ENCODE measurements at regions not wholly inside any gene's neighbourhood (a gene's known extent, or its start where the extent isn't known, plus 50 kb on each side); places are given as distances from the start of the nearest gene placed in this dataset.
A peak's percentile ranks its signal among the peaks of the same experiment; 100 is the strongest.

DNA sequence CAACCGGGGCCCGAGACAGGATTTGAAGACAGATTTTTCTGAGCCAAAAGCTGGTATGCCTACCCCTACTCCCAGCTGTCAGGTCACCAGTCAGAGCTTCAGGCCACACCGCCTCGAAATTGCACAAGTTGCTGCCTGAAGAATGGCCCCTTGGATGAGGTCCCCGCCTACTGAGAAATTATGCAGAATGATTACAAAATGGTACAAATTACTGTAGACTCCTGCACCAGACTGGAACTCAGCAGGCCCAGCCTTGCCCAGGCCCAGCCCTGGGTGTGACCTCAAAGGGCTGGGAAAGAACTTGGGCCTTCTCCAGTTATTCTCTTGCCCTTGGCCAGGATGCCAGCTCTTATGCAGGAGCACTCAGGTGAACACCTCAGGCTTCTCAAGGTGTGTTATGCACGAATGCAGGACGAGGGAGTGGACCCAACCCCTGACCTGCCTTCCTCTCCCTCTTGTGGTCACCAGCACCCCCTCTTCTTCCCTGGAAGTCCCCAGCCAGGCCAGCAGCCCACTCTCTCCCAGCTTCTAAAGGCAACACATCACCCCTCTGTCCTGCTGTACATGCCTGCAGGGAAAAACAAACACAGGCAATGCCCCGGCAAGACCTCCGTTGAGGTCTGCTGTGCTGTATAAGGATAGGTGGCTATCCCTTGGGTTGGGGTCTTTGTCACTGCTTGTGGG, 88.7 kb upstream of the NAA20 start:
- DNase-seq (ENCODE audit: low read depth in 2 of 2): no peak

DNA sequence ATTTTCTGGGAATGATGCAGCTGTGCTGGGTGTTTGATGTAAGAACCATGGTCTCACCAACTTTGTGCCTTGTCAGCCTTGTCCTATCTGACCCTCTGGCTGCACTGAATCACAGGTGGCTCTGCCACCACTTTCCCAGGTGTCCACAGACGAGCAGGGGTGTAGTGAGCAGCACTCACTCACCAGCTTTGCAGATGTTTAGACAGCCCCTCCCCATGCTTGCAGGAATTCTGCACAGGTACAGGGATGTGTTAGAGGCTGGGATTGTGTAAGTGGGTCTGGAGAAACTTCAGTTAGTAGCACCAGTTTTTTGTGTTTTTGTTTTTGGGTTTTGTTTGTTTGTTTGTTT, 88.2 kb upstream of the NAA20 start:
- DNase-seq (ENCODE audit: low read depth in 2 of 2): no peak

DNA sequence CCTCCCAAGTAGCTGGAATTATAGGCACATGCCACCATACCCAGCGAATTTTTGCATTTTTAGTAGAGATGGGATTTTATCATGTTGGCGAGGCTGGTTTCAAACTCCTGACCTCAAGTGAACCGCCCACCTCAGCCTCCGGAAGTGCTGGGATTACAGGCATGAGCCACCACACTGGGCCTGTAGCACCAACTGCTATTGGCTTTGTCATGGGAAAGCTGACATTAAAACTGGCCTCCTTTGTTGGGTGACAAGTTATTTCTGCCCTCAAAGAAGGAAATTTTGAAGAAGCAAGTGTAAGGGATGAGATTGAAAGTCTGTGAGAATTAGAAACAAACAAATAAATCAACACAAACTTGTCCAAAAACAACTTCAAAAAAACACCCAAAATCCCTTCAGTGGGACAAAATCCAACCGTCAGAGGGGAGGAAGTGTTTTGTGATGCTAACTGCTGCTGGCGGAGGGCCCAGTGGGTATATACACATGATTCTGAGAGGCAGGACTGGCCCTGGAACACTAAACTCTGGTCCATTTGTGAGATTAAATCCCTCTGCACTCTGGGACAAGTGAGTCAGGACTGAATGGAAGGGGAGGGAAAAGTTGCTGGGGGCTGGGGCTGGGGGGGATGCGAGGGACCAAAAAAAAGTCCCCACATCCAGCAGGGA, 87.5 kb upstream of the NAA20 start:
- no peak for DNase-seq (ENCODE audit: low read depth in 2 of 2)

DNA sequence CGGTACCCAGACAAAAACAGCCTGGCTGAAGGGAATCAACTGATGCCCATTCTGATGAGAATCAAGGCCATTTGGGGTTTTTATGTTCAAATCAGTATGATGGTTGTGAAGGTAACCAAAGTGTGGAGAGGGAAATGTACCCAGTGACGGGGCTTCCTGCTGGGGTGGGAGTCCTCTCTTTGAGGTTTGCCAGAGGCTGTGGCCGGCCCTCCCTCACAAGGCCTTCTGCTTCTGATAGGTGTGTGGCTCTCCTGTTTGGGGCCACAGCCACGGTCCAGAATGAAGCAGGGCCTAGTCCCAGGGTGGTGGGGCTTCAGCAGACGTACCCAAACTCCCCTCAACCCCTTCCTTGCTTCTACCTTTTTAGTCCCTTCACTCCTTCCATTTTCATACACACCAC, 86.7 kb upstream of the NAA20 start:
- DNase-seq (ENCODE audit: low read depth in 2 of 2): no peak

DNA sequence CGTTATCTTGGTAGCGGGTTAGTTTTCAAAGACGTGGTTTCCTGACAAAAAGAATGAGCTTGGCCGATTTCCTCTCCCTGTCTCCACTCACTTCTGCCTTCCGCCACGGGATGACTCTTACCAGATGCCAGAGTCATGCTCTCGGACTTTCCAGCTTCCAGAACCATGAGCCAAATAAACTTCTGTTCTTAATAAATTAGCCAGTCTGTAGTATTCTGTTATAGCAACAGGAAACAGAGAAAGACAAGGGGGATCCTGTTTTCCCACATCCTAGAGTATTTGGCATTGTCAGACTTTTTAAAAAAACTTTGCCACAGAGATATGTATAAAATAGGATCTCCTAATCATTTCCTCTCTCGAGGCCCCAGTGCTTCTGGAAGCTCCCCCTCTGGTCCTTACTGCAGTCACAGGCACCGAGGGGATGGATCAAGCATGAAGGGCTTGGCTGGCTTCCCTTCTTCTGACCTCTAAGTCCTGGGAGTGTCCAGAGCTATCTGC, 84.9 kb upstream of the NAA20 start:
- no peak for DNase-seq (ENCODE audit: low read depth in 2 of 2)

DNA sequence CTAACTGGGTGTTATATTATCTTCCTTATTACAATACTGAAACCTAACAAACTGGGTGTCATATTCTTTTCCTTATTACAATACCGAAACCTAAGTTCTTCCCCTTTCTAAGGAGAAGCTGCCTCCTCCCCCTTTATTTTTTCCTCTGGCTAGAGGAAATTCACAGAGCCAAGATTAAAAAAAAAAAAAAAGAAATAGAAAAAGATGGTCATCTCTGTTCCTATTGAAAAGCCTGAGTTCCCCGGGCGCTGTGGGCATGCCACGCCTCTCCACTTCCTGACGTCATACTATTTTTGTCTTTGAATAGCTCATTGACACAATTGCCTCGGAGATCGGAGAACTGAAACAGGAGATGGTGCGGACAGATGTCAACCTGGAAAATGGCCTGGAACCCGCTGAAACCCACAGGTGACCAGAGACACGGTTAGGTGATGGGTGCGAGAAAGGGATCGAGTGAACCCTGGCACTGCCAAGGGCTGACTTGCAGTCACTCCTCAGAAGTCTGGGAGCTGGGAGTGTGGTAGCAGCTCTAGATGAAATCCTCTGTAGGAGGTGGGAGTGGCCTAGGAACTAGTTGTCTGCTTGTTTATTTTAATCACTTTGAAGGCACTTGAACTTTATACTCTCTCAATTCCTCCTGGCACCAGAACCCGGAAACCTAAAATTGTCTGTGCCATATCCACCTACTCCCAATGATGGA, 82.2 kb upstream of the NAA20 start:
- DNase-seq (ENCODE audit: low read depth in 2 of 2): no peak

DNA sequence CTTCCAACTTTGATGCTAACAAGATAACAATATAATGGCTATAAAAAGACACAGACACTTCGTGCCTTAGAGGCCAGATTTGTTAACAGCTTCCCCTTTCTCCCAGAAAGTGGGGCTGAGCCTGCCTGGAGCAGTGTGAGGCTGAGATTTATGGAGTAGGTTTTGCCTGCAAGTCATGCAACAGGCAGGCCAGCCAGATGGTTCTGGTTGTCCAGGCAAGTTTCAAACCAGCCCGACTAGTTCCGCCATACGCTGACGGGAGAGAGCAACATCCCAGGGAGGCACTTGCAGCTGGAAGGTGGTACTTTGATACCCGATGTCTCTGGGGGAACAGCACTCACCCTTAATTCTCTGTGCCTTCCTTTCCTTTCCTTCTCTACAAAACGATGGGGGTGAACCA, 81.3 kb upstream of the NAA20 start:
- no peak for DNase-seq (ENCODE audit: low read depth in 2 of 2)

DNA sequence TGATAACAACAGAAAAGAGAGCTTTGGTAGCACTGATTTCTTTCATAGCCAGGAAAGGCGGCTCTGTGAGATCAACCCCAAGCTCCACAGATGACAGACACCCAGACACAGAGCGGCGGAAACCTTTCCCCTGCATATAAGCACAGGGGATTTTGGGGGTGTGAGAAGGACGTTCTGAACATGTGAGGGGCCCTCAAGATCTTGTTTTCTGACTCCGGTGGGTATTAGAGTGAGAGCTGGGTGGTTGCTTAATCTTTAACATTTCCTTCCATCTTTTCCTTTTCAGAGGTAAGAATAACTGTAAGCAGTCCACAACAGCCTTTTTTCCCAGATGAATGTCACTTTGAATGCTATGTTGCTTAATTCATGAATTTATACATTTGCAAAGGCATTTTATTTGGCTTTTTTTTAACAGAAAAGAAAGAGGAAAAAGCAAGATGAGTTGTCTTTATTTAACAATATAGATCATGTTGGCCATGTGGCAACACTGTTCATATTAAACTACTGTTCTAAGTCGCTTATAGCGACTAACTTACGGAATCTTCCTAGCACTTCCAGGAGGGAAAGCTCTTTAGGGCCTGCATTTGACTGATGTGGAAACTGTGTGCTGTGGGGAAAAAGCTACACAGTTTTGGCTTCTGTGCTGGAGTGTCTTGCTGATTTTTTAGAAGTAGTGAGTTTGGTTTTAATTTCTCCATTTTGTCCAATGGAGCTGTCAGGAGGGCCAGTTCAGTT, 80.5 kb upstream of the NAA20 start:
- DNase-seq (ENCODE audit: low read depth in 2 of 2): no peak

DNA sequence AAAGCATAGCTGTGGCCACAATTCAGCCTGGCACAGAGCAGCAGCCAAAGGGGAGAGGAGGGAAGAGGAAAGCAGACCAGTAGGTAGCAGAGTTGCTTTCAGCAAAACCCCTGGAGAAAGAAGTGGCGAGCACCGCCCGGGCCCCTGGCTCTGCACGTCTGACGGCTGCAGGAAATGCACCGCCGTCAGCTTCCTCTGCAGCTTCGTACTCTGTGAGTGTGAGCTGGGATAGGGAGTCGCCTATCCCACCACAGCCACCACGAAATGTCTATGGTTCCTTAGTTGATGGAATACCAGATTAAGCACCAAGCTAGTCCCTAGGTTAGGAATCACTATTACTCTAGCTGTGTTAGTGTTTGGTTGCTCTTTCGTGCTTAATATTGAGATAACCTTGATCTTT, 79.9 kb upstream of the NAA20 start:
- DNase-seq (ENCODE audit: low read depth in 2 of 2): no peak

DNA sequence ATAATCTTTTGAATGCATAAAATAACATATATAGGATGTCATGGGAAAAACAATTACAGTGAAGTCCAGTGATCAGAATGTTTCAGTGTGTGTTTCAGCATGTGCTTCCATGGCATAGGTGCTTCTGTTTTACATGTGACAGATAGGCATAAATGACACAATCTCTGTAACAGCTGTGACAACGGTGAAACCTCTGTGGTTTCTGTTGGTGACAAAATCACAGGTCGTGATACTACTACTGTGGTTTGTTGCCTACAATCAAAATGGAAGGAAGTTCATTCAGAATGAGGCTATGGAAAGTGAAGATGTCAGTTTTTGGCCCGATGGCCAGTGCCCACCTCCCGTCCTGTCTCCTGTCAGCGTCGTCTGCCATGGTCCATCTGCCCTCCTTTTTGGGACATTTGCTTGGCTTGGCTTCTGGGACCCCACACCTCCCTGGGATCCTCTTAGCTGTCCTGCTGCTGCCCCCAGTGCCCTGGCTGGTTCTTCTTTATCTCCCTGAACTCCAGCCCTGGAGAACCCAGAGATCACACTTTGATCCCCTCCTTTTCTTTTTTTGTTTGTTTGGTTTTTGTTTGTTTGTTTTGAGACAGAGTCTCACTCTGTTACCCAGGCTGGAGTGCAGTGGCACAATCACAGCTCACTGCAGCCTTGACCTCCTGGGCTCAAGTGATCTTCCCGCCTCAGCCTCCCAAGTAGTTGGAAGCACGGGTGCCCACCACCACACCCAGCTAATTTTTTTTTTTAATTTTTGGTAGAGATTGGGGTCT, 79.3 kb upstream of the NAA20 start:
- peak; percentile 10 to 30 for DNase-seq (ENCODE audit: low read depth in 2 of 2)

DNA sequence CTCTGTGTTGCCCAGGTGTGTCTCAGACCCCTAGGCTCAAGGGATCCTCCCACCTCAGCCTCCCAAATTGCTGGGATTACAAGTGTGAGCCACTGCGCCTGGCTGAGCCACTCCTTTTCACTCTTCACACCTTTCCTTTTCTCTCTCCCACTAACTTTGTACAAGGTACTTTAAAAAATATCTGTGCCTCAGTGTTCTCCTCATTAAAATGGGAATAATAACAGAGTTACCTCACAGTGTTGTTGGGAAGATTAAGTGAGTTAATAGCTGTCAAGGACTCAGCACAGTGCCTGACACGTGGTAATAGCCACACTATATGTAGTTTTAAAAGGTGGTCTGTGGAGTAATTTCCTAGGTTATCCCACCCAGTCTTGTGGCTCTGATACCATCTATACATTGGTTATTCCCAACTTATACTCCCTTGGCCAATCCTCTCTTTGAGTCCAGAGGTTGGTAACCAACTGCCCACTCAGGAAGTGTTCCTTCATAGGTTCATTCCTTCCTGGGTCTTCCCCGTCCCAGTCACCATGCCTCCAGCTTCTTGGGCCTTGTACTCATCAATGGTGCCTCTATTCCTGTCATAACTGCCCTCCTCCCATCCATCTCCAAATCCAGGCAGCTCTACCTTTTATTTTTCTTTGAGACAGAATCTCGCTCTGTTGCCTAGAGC, 78.6 kb upstream of the NAA20 start:
- no peak for DNase-seq (ENCODE audit: low read depth in 2 of 2)

DNA sequence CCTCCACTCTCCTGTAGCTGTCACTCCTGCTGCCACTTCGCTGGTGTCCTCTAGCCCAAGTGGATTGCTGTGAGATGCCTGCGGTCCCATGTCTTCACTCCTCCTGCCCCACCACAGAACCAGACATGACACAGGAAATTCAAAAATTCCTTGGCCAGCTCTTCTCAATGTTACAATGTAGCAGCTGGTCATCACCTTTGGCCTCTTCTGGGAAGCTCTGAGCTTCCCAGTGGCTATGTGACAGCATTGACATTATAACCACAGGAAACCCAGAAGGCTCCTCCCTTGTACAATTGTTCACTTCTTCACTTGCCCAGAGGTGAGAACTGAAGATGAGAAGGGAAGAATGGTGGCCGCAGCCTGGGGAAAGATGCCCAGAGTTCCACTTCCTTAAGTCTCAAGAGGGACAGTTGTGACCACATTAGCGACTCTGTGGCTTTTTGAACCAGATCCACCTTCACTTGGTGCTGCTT, 76.1 kb upstream of the NAA20 start:
- no peak for DNase-seq (ENCODE audit: low read depth in 2 of 2)

DNA sequence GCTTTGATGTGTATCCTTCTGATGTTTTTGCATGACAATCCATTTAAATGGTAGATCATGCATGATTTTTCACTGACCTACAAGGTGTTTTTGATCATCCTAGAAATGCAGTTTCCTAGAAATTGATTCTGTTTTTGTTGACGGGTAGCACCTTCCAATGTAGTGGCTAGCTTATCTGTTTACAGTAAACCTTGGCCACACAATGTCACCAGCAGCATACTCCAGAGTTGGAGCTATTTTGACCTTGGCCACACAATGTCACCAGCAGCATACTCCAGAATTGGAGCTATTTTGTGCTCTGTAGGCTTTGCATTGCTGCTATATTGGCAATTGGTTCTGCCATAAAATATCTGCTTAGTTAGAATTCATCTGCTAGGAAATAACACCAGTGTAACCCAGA, 74.6 kb upstream of the NAA20 start:
- DNase-seq (ENCODE audit: low read depth in 2 of 2): no peak

DNA sequence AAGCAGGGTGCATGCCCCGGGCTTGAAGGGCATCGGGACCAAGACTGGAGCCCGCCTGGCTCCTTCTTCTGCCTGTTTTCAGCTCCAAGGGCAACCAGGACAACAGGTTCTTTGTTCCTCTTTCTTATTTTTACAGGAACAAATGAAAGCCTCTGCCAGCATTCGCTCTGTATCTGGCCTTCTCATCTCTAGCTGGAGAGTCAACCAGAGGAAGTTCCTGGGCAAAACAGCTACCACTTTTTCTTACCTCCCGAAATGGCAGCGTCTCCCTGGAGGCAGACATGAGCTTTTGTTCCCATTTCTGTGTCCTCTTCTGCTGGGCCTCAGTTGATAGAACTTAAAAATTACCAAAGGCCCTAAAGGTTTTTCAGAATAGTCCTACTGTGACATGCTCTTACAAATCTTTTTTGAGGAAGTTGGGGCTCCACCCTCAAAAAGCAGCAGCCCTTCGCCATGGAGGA, 74.1 kb upstream of the NAA20 start:
- DNase-seq (ENCODE audit: low read depth in 2 of 2): no peak

DNA sequence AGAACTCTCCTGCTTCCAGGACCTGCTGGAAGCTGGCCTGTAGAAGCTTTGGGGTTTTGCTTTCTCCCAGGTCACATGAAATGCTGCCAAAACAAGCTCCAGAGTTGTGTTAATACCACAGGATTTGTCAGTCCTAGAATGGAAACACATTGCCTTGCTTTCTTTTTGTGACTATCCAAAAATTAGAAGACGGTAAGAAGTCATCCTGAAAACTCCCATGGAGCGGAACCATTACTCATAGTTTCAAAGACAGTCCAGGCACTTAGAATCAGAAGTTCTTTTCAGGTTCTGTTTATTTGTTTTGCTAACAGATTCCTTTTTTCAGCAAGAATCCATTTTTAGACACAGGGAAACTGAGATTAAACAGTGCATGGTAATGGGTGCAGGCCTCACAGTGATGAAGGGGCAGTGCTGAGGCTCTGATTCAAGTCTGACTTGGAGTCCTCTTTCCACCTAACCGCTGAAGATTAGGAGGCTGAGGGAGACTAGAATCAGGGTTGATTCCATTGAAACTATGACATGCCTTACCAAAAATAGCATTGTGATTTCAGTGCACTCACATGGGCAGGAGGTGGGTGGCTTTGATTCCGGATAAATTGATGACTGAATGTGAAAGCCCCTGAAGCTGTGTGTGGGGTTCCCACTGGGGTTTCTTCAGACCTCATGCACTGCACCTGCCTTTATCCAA, 72.2 kb upstream of the NAA20 start:
- DNase-seq (ENCODE audit: low read depth in 2 of 2): peak; percentile 35 to 41

DNA sequence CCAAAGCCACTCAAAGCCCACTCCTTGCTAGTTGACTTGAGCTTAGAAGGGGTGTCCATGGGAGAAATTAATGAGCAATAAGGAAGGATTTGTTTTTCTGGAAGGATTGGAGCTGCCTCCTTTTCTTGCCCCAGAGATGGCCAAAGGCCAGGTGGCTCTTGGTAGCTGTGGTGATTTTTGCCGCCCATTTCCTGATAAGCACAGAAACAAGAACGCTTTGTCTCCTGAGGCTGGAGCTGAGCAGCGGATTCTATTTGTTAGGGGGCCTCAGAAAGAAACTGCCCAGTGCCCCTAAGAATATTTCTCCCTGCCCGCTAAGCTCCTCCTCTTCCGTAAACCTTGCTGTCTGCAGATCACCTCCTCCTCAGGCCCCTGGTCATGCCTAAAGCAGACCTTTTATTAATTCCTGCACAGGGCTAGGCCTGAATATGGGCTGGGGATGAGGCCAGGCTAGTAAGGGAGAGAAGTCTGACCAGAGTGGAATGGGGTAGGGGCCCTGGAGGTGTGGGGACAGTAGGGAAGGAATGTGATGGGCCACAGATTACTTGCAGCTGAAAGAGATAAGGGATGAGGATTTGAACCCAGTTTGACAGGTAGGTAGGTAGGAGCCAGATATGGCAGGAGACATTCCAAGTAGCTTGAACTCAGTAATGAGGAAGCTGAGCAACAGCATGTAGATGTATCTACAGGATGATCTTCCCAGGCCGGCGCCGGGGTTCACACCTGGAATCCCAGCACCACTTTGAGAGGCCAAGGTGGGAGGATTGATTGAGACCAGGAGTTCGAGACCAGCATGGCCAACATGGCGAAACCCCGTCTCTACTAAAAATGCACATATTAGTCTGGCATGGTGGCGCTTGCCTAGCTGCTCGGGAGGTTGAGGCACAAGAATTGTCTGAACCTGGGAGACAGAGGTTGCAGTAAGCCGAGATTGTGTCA, 71.2 kb upstream of the NAA20 start:
- DNase-seq (ENCODE audit: low read depth in 2 of 2): no peak

DNA sequence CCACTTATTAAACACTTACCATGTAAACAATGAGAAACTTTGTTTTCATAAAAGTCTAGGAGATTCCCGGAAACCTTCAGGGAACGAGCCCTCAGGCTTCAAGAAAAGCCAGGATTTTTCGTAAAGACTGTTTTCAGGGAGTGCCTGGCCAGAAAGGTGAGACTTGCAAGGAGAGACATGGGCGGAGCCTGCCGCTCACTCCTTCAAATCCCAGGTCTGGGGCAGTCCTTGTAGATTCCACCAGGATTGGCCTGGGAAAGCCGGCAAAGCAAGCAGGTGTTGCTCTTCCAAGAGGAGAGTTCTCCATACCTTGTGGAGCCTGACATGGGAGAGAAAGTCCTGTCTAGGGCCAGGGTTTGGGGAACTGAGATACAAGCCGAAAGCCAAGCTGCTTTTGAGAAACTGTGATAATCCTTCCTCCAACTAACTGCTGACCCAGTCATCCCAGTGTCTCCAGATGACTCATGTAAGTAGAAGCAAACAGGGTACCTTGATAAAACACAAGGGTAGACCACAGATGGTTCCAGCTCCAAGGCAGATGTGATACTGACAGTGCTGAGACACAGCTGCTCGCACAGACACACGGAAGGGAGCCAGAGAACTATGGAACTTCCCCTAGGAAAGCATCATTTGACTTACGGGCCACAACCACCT, 69.4 kb upstream of the NAA20 start:
- no peak for DNase-seq (ENCODE audit: low read depth in 2 of 2)

DNA sequence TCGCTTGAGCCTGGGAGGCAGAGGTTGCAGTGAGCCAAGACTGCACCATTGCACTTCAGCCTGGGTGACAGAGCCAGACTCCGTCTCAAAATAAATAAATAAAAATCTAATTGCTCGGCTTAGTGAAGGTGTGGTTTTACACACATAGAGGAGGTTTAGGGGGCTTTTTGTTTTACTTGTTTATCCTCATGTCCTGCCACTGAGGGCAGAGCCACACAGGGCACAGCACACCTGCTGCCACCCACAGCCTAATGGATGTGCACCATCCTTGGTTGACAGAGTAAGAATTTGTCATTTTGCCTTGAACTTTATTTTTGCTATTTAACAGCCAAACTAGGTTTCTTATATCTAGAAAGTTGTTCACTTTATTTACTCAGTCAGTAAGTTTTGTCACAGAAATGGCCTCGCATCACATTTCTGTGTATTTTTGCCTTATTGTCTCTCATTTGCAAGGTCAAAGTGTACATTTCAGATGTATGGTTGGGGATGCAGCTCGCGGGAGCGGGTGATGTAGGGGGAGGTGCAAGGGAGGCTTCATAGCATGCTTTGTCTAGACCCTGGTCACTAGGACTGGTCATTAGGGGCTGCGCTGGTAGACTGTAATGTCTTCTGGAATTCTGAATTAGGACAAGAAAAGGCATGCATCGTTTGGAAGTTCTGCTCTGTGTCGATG, 67.8 kb upstream of the NAA20 start:
- DNase-seq (ENCODE audit: low read depth in 2 of 2): no peak
